WTC11 (cell line): ENCODE measurements at regions not wholly inside any gene's neighbourhood (a gene's known extent, or its start where the extent isn't known, plus 50 kb on each side); places are given as distances from the start of the nearest gene placed in this dataset.

Source experiments
- ATAC-seq: fragments of 200-7000 bp; cut with Tn5 transposase; 2 replicates; pipeline ENCODE4 v1.10.0; 2021; ENCODE audit warnings: mild to moderate bottlenecking, moderate library complexity
- CTCF ChIA-PET: fragments of 300-600 bp; sonication (Branson Sonifier 250); formaldehyde crosslinking; loops from one replicate; lab custom pipeline; 2021; ENCODE audit warnings: antibody characterized with exemption; lab: Charles Lee
- POLR2A ChIA-PET: fragments of 350-600 bp; sonication (Branson Sonifier 250); formaldehyde crosslinking; loops from one replicate; lab custom pipeline; 2021; ENCODE audit warnings: antibody characterized with exemption; lab: Charles Lee
- DNase-seq: peaks from one replicate; pipeline ENCODE4 v3.0.0; 2021; ENCODE audit warnings: low spot score
- H3K27ac Mint-ChIP-seq: 2 replicates; pipeline ENCODE4 v1.8.0; 2021; ENCODE audit warnings: mixed read lengths
- H3K27me3 Mint-ChIP-seq: 2 replicates; pipeline ENCODE4 v1.8.0; 2021; ENCODE audit warnings: low read depth, mild to moderate bottlenecking, moderate library complexity, mixed read lengths
- H3K36me3 Mint-ChIP-seq: 2 replicates; pipeline ENCODE4 v1.8.0; 2021; ENCODE audit warnings: mixed read lengths
- H3K4me1 Mint-ChIP-seq: 2 replicates; pipeline ENCODE4 v1.8.0; 2022; ENCODE audit warnings: mixed read lengths
- H3K4me3 Mint-ChIP-seq: 2 replicates; pipeline ENCODE4 v1.8.0; 2021; ENCODE audit warnings: mild to moderate bottlenecking, moderate library complexity, mixed read lengths
- H3K9me3 Mint-ChIP-seq: 2 replicates; pipeline ENCODE4 v1.8.0; 2021; ENCODE audit warnings: mixed read lengths
- ATF3 ChIP-seq: sonication (generic); formaldehyde crosslinking; conservative IDR thresholded peaks from 2 replicates; pipeline ENCODE4 v1.8.1; 2022; ENCODE audit warnings: mild to moderate bottlenecking, missing genetic modification reagents
- ATF6 ChIP-seq: sonication (generic); formaldehyde crosslinking; IDR thresholded peaks from 2 replicates; pipeline ENCODE4 v1.8.1; 2023; ENCODE audit warnings: mild to moderate bottlenecking, missing genetic modification reagents
- CDX4 ChIP-seq: fragments of 250-450 bp; sonication (Bioruptor Pico); IDR thresholded peaks from 2 replicates; pipeline ENCODE4 v1.9.0; 2021; ENCODE audit warnings: moderate library complexity, mild to moderate bottlenecking, inconsistent platforms, borderline replicate concordance
- E2F4 ChIP-seq: sonication (generic); formaldehyde crosslinking; IDR thresholded peaks from 2 replicates; pipeline ENCODE4 v1.8.1; 2022; ENCODE audit warnings: low read depth, mild to moderate bottlenecking, moderate library complexity, missing genetic modification reagents, borderline replicate concordance
- E2F5 ChIP-seq: sonication (generic); formaldehyde crosslinking; IDR thresholded peaks from 2 replicates; pipeline ENCODE4 v1.8.1; 2022; ENCODE audit warnings: mild to moderate bottlenecking, moderate library complexity, missing genetic modification reagents
- FOXK1 ChIP-seq: sonication (generic); formaldehyde crosslinking; IDR thresholded peaks from 2 replicates; pipeline ENCODE4 v1.8.0; 2022; ENCODE audit warnings: mild to moderate bottlenecking, moderate library complexity, missing genetic modification reagents
- GABPB1 ChIP-seq: sonication (generic); formaldehyde crosslinking; IDR thresholded peaks from 2 replicates; pipeline ENCODE4 v1.8.1; 2023; ENCODE audit warnings: mild to moderate bottlenecking, missing genetic modification reagents
- HMGA2 ChIP-seq: fragments of 250-450 bp; sonication (Bioruptor Pico); IDR thresholded peaks from 2 replicates; pipeline ENCODE4 v1.4.0; 2021; ENCODE audit warnings: mild to moderate bottlenecking, moderate library complexity
- JAZF1 ChIP-seq: fragments of 250-450 bp; sonication (Bioruptor Pico); IDR thresholded peaks from 2 replicates; pipeline ENCODE4 v1.9.0; 2021; ENCODE audit warnings: moderate library complexity, mild to moderate bottlenecking, inconsistent platforms
- MAX ChIP-seq: sonication (generic); formaldehyde crosslinking; IDR thresholded peaks from 2 replicates; pipeline ENCODE4 v1.8.0; 2022; ENCODE audit warnings: mild to moderate bottlenecking, missing genetic modification reagents
- MXD4 ChIP-seq: fragments of 250-450 bp; sonication (Bioruptor Pico); IDR thresholded peaks from 2 replicates; pipeline ENCODE4 v1.8.0; 2021; ENCODE audit warnings: mild to moderate bottlenecking, moderate library complexity, borderline replicate concordance
- NR3C1 ChIP-seq: sonication (generic); formaldehyde crosslinking; conservative IDR thresholded peaks from 2 replicates; pipeline ENCODE4 v1.8.1; 2023; ENCODE audit warnings: low read depth, mild to moderate bottlenecking, missing genetic modification reagents
- PRRX2 ChIP-seq: fragments of 250-450 bp; sonication (Bioruptor Pico); IDR thresholded peaks from 2 replicates; pipeline ENCODE4 v1.8.0; 2021; ENCODE audit warnings: mild to moderate bottlenecking
- RORB ChIP-seq: fragments of 250-450 bp; sonication (Bioruptor Pico); IDR thresholded peaks from 2 replicates; pipeline ENCODE4 v1.9.0; 2021; ENCODE audit warnings: mild to moderate bottlenecking
- SMAD3 ChIP-seq: sonication (generic); formaldehyde crosslinking; IDR thresholded peaks from 2 replicates; pipeline ENCODE4 v1.8.0; 2022; ENCODE audit warnings: missing genetic modification reagents, mild to moderate bottlenecking, borderline replicate concordance
- SMAD4 ChIP-seq: sonication (generic); formaldehyde crosslinking; IDR thresholded peaks from 2 replicates; pipeline ENCODE4 v1.8.0; 2022; ENCODE audit warnings: mild to moderate bottlenecking, missing genetic modification reagents
- ZBTB21 ChIP-seq: sonication (generic); formaldehyde crosslinking; IDR thresholded peaks from 2 replicates; pipeline ENCODE4 v1.8.1; 2023; ENCODE audit warnings: mild to moderate bottlenecking, missing genetic modification reagents, borderline replicate concordance
- ZBTB43 ChIP-seq: sonication (generic); formaldehyde crosslinking; IDR thresholded peaks from 2 replicates; pipeline ENCODE4 v1.8.1; 2023; ENCODE audit warnings: mild to moderate bottlenecking, missing genetic modification reagents
- ZNF416 ChIP-seq: fragments of 250-450 bp; sonication (Bioruptor Pico); IDR thresholded peaks from 2 replicates; pipeline ENCODE4 v1.9.0; 2021; ENCODE audit warnings: mild to moderate bottlenecking, inconsistent platforms
- ZNF512 ChIP-seq: sonication (generic); formaldehyde crosslinking; IDR thresholded peaks from 2 replicates; pipeline ENCODE4 v1.8.1; 2022; ENCODE audit warnings: missing genetic modification reagents, borderline replicate concordance
- ZNF671 ChIP-seq: fragments of 250-450 bp; sonication (Bioruptor Pico); IDR thresholded peaks from 2 replicates; pipeline ENCODE4 v1.8.0; 2021; ENCODE audit warnings: mild to moderate bottlenecking
- ZSCAN18 ChIP-seq: fragments of 250-450 bp; sonication (Bioruptor Pico); IDR thresholded peaks from 2 replicates; pipeline ENCODE4 v2.1.2; 2022; ENCODE audit warnings: mild to moderate bottlenecking, moderate library complexity

- TF ChIP-seq ATF3 (CRISPR knock-in tag) (no peak), SMAD3 (CRISPR knock-in tag) (no peak), E2F4 (CRISPR knock-in tag) (no peak), JAZF1 (CRISPR knock-in tag) (no peak), GABPB1 (CRISPR knock-in tag) (no peak), ZNF671 (CRISPR knock-in tag) (no peak), ATF6 (CRISPR knock-in tag) (no peak), SMAD4 (CRISPR knock-in tag) (no peak), CDX4 (CRISPR knock-in tag) (no peak), HMGA2 (no peak)
- TF ChIP-seq, all 79 proteins: peak for 0
These were observed 1028.5 kb upstream of the ACO1 start (continued) for GRCh38 chr9:31355965-31356364.

GRCh38 chr9:31359071-31359470, 1025.4 kb upstream of the ACO1 start:
- no peaks in the 10 kb centered on the region for H3K27me3 Mint-ChIP-seq
- ChIA-PET POLR2A (no interaction called here), CTCF (no interaction called here)
- no peak overlapping the region for H3K4me3 Mint-ChIP-seq
- no peaks in the 10 kb centered on the region for H3K9me3 Mint-ChIP-seq
- DNase-seq (no peak), ATAC-seq (no peak)
- H3K27ac Mint-ChIP-seq, result no peak overlapping the region
- H3K4me1 Mint-ChIP-seq, result no peaks in the 10 kb centered on the region
- TF ChIP-seq RORB (CRISPR knock-in tag) (no peak), NR3C1 (CRISPR knock-in tag) (no peak), ZNF512 (no peak), ZNF416 (CRISPR knock-in tag) (no peak), E2F5 (CRISPR knock-in tag) (no peak), FOXK1 (no peak), MAX (no peak), CDX4 (CRISPR knock-in tag) (no peak), ZBTB21 (no peak), MXD4 (CRISPR knock-in tag) (no peak), ZSCAN18 (CRISPR knock-in tag) (no peak), PRRX2 (CRISPR knock-in tag) (no peak), ZBTB43 (CRISPR knock-in tag) (no peak)
- no peaks in the 10 kb centered on the region for H3K36me3 Mint-ChIP-seq
